NCI-H2171 (cell line): ENCODE measurements at regions not wholly inside any gene's neighbourhood (a gene's known extent, or its start where the extent isn't known, plus 50 kb on each side); places are given as distances from the start of the nearest gene placed in this dataset.

ENCODE experiments used
- DNase-seq: peaks from one replicate; lab custom pipeline; 2025; lab: John Stamatoyannopoulos, UW

DNA sequence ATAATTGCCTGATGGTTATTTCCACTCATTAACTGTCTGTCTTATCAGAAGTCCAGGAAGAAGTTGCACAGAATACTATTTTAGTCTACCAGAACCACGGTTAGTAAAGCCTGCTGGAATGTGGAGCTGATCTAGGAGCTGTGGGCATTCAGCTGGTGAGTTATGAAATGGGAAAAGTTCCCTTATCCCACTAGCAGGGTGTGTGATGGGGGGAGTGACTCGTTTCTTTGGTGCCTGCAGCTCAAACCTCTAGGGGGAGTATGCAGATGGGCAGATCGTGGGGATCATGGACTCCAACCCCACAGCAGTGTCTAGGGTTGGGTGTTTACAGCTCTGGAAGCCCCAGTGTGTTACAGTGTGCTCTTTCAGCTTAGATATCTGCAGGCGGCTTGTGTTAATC, 305.7 kb upstream of the BOD1L1 start:
- no peak for DNase-seq

DNA sequence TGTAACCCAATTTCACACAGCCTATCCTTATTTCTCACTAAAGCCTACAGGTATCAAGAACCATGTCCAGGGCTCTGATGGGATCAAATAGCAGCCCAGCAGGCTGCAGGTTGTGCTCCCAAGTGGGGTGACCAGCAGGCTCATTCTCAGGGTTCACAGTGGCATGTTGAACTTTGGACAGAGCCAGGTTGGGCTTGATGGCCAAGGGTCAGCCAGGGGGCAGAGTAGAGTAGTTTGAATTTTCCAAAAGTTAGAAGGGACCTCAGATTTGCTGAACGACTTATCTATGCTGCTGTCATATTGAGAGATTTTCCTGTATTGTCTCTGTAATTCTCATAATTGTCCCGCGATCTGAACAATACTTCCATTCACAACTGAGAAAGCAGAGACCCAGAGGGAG, 310.8 kb upstream of the BOD1L1 start:
- no peak for DNase-seq

DNA sequence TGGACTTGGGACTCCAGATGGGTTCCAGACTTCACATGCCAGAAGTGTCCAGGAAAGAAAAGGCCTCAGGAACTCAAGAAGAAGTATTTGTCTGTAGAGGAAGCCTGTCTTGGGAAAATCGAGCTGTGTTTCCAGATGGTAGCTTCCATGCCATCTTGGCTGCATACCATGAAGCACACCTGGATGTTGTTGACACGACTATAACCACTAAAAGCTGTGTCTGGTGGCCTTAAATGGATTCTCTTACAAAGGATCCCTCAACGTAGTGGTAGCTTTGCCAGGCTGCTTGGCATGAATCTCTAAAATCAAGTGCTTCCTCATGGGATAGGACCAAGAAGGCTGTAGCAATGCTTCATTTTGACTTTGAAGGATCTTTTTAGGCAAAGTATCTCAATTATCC, 313.4 kb upstream of the BOD1L1 start:
- DNase-seq: no peak

DNA sequence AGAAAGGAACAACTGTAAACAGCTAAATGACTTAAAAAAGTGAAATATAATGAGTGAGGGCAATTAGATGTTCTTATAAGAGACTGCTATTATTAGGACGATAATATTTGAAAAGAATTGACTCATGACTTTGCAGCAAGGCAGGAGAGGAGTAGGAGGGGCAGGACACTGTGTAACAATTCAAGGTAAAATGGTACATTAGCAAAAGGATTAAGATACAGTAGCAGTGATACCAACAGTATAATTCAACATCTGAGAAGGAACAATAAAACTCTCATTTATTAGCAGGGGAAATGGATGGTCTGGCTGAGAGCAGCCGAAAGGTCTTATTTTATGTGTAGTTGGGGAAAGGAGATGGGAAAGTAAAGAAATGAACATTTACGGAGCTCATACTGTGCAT, 315.5 kb upstream of the BOD1L1 start:
- DNase-seq: no peak

DNA sequence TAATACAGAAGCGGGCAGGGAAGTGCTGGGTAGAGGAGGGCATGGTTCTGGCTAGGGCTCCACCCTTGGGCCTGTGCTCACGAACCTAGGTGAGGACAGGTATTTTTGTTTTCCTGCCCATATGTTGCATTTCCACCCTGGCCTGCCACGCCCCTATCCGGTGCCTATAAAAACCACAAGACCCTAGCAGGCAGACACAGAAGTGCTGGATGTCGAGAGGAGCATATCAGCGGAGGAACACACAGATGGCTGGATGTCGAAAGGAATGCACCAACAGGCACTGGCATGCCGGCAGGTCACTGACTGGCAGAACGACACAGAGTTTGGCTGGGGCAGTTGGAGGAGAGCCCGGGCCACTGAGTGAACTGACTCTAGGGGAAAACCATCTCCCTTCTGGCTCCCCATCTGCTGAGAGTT, 316.6 kb upstream of the BOD1L1 start:
- peak; percentile 5 for DNase-seq

DNA sequence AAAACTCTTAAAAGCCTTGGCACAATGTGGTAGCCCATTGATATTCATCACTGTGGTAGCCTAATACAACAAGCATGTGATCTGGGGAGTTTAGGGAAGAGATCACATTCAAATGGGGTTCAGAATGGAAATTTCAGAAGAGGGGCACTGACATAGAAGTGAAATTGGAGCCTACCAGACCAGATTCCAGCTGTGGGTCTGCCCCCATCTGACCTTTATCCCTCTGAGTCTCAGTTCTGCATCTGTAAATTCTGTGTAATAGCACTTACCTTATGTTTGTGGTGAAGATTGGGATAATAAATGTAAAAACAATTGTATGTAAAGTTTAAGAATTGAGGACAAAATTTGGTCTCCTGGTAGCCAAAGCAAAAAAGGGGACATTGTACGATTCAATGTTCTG, 320.4 kb upstream of the BOD1L1 start:
- DNase-seq: no peak

DNA sequence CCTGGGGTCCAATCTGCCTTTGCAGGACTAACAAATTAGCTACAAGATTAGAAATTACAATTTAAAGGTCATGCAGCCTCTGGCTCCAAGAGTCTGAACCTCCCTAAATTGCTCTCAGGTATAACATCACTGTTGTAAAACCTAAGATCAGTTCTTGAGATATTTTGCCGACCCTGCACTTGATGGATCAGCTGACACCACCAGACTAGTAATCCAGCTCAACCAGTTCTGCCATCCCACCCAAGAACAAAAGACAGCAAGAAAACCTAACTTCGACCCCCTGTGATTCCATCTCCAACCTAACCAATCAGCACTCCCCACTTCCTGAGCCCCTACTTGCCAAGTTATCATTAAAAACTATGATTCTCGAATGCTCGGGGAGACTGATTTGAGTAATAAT, 323.0 kb upstream of the BOD1L1 start:
- no peak for DNase-seq

DNA sequence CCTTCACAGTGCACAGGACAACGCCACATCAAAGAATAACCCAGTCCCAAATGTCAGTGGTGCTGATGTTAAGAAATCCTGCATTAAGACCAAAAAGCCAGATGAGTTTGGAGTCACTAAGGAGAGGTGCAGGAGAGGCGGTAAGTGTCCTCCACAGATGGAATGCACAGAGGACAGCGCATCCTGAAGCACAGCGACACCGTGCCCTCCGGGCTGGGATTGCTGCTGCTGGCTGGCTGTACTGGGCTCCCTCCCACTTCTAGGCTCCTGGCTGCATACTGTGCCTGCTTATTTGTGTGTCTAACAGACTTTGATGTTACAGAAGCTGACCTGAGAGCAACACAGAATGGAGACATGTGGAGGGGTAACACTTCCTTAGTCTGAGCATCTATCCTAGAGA, 325.6 kb upstream of the BOD1L1 start:
- no peak for DNase-seq

DNA sequence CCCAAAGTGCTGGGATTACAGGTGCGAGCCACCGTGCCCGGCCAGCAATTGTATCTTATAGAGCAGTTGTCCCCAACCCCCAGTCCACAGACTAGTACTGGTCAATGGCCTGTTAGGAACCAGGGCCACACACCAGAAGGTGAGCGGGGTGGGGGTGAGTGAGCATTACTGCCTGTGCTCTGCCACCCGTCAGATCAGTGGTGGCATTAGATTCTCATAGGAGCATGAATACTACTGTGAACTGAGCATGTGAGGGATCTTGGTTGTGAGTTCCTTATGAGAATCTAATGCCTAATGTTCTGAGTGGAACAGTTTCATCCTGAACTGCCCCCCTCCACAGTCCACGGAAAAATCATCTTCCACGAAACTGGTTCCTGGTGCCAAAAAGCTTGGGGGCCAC, 328.0 kb upstream of the BOD1L1 start:
- DNase-seq: no peak

DNA sequence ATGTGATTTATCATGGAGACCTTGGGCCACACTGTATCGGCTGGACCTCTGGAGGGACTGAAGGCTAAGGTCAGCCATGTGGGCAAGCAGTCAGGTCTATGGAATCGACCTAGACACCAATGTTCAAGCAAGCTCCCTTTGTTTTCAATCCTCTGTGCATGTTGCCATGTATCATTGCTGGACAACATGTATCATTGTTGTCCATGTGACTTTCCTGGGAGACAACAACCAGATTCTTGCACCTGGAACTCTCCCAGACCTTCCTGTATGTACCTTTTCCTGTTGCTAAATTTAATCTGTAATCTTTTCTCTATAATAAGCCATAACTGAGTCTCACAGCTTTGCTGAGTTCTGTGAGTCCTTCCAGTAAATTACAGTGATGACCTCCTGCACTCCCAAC, 329.4 kb upstream of the BOD1L1 start:
- no peak for DNase-seq

DNA sequence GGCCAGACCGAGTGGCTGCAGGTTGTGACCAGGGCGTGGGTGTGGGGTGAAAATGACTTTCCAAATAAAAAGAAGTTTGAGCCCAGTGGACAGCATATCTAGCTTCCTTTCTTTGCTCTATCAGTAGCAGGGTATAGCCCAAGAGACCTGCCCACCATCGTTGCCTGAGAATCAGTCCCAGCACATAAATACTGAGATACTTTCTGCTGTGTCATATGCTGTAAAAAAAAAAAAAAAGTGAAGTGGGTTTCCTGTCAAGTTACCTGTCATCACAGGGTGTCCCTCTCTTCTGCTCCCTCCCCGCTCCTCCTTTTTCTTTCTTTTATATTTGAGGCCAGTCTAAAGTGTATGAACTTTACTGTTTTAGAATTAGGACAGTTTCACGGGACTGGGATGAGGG, 330.3 kb upstream of the BOD1L1 start:
- DNase-seq: no peak

DNA sequence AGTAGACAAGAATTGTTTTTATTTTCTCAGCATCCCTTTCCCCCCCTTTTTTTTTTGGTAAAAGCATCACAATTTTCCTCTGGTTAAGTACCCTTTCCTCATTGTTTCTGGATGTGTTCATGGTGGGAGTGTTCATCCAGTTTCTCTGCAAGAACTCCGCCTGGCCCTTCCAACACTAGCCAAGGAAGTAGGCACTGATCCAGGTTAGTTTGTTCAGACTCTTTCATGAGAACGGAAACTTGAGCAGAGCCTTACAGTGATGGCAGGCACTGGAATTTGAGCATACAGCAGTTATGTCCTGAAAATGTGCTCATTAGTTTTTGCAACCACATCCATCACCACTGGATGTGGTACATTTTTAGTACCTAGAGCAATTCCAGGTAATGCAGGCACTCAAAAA, 336.1 kb upstream of the BOD1L1 start:
- DNase-seq: no peak

DNA sequence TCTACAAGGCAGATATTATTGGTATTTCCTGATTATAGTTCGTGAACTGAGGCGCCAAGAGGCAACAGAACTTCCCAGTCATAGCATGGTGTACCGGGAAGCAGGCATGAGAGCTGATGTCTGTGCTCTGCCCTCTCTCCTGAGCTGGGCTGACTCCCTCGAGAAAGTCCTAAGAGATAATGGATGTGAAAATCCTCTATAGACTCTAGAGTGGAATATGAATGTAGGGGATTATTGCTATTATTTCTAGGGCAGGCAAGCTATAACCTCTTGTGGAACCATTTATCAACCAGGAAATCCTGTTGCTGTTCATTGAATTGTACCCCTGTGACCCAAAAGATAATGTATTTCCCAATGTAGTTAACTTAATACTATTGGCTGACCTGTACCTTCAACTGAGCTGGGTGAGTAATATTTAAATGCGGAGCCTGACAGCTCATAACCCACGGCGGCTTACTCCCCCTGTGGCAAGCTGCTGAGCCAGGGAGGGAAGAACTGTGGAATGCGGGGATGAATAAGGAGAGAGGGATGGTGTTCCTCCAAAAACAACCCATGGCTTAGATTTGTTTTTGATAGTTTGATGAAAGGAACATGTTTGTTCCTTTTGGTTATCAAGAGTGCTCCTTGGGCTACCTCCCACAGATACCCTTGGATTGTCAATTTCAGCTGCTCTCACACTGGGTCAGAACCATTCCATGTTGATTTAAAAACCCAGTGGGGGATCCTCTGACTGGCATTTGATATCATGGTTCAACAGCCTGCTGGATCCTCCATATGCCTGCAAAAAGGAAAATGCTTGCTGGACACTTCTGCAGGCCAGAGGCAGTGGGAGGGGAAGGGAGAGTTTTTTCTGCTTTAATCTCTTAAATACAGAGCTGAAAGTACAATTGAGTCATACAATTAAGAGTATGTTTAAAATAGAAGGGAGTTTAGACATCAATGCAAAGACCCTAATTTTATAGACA, 339.0 kb upstream of the BOD1L1 start:
- no peak for DNase-seq

DNA sequence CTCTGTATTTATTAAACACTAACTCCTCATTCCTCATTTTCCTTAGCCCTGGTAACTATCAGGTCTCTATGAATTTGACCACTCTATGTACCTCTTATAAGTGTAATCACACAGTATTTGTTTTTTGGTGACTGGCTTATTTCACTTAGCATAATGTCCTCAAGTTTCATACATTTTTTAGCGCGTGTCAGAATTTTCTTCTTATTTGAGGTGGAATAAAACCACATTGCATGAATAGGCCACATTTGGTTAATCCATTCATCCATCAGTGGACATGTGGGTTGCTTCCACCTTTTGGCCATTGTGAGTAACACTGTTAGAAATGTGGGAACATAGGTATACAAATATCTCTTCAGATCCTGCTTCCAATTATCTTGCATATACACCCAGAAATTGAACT, 341.2 kb upstream of the BOD1L1 start:
- DNase-seq: no peak

DNA sequence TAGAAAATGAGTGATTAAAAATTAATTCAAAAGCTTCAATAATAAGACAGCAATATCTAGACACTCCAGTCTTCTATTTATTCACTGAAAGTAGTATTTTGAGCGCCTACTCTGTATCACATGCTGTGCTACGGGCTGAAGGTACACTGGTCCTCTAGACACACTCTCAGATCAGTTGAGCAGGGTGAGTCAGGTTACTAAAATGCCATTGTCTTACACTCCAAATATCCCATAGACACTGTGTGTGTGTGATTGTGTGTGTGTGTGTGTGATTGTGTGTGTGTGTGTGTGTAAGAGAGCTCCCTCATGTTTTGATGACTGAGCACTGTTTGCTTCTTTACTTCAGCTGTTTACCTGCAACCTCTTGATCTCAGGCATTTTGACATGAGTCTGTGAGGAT, 342.8 kb upstream of the BOD1L1 start:
- no peak for DNase-seq

DNA sequence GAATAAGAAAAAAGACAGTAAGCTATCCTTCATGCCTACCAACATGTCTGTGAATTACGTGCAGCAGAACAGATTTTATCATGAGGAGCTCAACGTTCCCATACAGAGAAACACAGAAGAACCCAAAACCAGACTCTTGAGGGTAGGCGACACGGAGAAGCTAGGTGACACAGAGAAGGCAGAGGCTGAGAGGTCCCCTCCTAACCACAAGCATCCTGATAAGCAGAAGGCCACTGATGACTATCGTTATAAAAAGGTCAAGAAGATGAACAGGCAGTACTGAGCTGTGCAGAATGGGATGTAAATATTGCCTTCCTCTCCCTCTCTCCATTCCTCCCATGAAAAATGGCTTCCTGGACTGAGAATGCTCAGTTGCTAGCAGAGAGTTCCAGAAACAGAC, 350.2 kb upstream of the BOD1L1 start:
- DNase-seq: no peak

DNA sequence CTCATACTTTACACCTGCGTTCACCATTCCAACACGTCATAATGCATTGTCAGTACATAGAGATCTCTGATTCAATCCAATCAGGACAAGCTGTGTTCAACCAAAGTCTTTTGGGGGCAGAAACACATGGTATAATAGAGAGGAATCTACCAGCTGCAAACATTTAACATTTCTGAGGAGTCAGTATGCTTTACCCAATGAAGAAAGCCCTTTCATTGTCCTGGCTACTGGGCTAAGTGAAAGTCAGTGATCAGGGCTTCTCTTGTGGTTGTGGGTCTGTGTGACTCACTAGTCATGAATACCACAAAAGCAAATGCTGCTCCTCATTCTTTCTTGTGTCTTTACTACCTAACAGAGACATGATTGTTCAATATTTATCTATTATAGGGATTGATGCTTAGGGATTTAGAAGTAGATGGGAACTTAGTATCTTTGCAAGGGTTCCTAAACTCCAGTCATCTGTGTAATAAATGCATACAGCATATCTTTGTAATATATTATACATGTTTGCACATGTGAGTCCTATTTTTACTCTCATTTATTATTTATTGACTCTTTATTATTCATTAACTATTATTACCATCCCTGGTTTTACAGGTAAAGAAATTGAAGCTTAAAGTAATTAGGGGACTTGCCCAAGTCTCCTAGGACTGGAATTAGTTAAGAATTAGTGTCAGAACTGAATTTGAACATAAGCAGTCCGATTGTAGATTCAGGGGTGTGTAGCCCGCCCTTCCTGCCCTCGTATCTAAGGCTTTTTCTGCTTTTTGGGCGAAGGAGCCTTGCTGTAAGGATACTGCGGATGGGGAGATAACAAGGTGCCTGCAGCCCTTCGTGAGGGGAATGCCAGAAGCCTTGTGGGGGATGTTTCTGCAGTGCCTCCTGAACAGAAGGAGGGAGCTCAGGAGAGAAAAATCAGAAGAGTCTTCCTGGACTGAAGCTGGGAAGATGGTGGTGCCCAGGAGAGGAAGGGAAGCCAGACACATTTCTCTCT, 353.1 kb upstream of the BOD1L1 start:
- no peak for DNase-seq

DNA sequence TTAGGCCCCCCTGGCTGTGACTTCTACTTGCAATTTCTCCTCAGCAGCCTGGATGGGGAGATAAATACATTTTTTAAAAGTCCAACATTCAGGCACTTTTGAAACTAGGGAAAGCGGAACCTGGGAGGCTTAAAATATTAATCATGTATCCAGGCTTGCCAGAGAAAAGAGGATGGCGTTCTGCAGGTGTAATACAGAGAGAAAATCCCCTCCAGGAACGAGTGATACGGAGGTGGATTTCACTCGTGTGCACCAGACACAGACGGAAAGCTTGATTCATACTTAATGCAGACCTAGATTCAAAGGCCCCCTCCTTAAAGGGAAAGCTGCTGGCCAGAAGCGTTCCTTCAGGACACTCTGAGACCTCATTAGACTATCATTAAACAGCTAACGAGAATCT, 354.0 kb upstream of the BOD1L1 start:
- DNase-seq: no peak

DNA sequence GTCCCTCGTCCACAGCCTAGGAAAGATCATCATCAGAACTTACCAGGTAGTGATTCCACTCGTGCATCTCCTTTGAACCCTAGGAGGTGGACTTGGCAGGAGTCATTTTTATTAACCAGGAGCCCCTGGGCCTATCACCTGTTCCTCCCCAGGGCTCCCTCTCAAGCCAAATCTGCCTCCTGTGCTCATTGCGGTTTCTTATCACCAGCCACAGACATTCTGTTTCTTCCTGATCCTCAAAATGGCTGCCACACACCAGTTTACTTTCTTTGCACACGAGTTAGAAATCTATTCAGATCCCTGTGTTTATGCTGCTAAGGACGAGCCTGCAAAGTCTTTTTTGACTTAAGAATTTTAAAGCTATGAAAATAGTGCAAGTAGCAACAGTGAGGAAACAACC, 354.5 kb upstream of the BOD1L1 start:
- DNase-seq: no peak

DNA sequence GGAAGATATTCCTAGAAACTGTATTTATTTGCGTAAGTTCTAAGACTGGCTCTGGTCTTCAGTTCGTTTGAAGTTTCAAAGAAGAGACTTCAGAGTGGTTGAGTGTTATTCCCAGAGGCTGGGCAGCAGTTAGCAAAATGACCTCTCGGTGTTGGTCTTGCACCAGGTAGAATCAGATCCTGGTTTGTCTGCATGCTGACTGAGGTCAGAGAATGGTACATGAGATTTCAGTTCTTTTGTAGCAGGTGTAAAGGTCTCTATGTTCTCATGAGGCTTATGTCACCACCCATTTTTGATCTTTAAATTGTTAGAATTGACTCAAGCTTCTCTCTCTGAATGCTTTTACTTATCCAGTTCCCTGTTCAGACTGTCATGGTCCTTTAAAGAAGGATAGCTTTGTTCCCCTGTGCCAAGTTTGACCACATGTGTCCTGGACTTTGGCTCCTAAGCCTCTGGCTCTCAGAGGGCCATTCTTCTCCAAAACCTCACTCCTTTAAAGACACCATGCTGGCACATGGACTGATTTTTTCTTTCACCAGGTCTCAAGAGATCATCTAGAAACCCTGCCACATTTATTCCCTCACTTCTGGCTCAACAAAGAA, 355.8 kb upstream of the BOD1L1 start:
- no peak for DNase-seq

DNA sequence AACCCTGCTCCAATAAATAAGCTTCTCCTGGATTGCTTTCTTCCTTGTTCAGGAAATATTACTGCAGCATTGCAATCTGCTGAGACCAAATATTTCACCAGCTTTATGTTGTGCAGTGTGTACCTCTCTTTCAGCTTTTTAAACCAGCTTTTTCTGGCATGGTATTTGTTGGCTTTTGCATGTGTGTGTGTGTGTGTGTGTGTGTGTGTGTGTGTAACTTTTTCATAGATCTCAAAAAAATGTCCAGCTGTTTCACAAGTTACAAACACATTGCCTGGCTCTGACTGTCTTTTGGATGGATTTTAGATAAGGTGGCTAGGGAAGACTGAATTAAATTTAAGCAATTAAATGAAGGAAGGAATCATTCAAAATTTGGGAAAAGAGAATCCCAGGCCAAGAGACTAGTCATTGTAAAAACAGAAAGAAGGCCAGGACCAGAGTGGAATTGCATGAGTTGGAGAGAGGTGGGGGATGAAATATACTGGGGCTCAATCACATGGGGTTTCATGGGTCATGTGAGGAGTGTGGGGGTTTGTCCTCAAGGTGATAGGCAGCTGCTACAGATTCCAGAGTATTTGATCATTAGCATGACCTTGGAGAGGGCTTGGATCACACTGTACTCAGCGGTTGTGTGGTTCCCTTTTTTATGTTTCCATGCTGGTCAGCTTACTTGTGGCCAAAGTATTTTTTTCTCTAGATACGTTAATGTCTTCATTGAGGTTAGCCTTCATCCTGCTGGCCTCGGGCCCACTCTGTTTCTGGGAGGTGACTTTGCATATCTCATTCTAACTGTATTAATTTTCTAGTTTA, 357.7 kb upstream of the BOD1L1 start:
- no peak for DNase-seq

DNA sequence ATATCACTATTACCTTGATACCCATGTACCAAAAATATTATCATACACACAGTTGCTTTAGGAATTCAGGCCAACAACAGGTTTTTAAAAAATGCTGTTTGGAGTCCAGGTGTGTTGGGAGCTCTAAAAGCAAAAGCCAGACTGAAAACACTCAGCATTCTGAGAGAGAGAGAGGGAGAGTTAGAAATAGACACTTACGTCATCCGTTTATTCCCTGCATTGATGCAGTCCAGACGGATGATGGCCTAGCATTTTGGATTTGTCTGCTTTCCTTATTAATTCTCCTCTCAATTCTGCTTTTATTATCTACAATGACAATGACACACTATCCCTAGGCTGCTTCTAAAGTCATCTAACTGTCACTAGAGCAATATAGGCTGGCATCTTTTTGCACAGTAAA, 358.3 kb upstream of the BOD1L1 start:
- no peak for DNase-seq
